ENCODE measurements at regions not wholly inside any gene's neighbourhood (a gene's known extent, or its start where the extent isn't known, plus 50 kb on each side); places are given as distances from the start of the nearest gene placed in this dataset.

DNA sequence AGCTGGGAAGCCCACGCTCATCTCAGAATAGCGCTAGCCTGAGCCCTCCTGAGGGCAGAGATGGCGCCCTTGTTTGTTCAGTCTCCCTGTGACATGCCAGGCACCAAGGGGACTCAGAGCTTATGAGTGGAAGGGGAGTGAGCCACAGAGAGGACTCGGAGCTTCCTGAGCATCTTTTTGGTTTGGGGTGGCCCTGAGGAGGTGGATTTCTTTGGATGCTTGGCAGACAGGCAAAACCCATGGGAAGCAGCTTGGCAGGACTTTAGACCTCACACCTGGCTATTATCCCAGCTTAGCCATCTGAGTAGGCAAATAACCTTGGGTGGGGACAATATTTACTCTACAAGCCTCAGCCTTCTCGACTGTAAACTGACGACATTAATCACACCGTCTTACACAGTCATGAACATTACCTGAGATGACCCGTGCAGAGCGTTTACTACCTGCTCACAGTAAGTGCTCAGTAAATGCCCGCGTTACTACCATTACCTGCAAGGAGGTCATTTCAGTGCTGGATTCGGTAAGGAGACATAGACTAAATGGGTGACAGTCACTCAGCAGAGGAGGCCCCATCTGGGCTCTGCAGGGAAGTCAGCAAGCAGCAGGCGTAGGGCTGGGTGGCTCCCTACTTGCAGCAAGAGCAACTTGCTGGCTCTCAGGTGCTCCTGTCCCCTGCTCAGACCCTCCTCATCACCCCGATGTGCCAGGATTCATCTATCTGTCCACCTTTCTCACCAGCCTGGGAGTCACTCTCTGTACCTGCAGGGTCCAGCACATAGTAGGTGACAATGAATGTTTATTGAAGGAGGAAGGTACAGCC lies 54.9 kb downstream of the KLHDC7A start:
- no peak for DNase-seq (ENCODE audit: low spot score)
- TF ChIP-seq, protein P1, sequence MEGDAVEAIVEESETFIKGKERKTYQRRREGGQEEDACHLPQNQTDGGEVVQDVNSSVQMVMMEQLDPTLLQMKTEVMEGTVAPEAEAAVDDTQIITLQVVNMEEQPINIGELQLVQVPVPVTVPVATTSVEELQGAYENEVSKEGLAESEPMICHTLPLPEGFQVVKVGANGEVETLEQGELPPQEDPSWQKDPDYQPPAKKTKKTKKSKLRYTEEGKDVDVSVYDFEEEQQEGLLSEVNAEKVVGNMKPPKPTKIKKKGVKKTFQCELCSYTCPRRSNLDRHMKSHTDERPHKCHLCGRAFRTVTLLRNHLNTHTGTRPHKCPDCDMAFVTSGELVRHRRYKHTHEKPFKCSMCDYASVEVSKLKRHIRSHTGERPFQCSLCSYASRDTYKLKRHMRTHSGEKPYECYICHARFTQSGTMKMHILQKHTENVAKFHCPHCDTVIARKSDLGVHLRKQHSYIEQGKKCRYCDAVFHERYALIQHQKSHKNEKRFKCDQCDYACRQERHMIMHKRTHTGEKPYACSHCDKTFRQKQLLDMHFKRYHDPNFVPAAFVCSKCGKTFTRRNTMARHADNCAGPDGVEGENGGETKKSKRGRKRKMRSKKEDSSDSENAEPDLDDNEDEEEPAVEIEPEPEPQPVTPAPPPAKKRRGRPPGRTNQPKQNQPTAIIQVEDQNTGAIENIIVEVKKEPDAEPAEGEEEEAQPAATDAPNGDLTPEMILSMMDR (IDR thresholded peaks at IDR 0.05; ENCODE audit: extremely low read depth, insufficient read depth, missing control alignments) = no peak
- in situ Hi-C loops (cut with MboI; ENCODE audit: low pct_unique_long_range_greater_than_20kb, low sequenced_read_pairs, unreplicated experiment) = no loop called here

DNA sequence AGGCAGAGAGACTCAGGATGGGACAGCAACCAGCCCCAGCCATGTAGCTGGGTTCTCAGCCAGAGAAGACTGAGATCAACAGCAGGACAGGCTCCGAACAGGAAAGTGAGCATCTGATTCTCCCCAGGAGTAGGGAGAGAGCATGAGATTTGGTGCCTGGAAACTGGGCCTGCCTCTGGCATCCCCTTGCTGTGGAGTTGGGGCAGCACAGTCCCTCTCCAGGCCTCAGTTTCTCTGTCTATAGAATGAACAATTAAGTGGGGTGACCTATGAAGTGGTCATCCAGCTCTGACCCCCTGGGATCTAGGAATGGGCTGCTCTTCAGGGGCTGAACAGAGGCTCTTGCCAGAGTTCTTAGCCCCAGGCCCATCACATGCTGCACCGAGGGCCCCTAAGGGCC lies 55.6 kb downstream of the KLHDC7A start:
- no peak for DNase-seq (ENCODE audit: low spot score)
- in situ Hi-C loops (cut with MboI; ENCODE audit: low pct_unique_long_range_greater_than_20kb, low sequenced_read_pairs, unreplicated experiment) = no loop called here
- TF ChIP-seq, protein P1 (IDR thresholded peaks at IDR 0.05; ENCODE audit: extremely low read depth, insufficient read depth, missing control alignments) = no peak

DNA sequence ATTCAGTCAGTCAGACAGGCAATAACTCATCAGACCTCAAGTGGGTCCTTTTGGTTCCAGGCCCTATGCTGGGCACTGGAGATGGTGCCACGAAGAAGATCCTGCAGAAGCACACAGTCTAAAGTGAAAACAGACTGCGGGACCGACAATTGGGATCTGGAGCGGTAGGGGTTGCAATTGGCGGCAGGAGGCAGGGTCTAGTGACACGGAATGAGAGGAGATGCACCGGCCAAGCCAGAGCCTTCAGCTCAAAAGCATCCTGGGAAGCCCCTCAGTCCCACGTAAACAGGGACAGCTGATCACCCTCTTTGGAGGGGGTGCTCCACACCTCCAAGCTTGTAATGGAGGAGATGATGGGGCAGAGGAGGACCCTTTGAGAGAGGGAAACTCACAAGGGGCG lies 56.2 kb downstream of the KLHDC7A start:
- in situ Hi-C loops (cut with MboI; ENCODE audit: low pct_unique_long_range_greater_than_20kb, low sequenced_read_pairs, unreplicated experiment) = no loop called here
- TF ChIP-seq, protein P1 (IDR thresholded peaks at IDR 0.05; ENCODE audit: extremely low read depth, insufficient read depth, missing control alignments) = no peak
- DNase-seq (ENCODE audit: low spot score) = no peak

DNA sequence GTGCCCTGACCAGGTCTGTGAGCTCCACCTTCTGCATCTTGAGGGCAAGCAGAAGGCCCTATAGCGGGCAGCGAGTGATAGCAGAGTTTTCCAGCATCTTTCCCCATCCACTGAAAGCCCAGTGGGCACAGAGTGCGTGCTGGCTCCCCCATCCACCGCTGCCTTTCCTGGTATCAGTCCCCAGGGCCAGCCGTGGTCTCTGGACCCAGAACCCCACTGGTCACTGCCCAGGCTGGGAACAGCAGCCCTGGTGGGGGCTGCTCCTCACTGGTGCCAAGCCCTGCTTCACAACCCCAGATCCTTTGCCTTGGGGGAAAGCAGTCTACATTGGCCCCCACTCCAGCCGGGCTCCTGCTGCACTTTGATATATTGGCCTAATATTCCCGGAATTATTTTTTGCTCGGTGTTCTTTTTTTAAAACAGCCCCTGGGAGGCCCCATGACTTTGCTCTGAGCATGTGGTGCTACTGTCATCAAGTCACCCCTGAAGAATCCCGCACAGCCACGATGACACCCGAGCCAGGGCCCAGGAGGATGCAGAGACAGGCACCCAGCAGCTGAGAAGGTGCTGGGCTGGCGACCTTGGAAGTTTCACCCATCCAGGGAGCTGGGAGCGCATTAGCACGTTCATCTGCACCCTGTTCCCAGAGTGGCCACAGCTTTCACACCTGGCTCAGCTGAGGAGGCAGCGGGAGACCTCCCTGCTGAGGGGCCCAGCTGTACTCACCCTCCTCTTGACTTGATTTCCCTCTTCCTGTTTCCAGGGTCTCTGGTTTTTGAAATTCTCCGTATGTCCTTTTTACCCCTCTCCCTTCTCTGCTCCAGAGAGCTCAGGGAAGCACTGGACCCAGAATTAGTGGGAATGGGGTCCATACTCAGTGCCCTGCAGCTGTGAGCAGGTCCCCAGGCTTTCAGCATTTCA lies 56.9 kb downstream of the KLHDC7A start:
- TF ChIP-seq, protein P1 (IDR thresholded peaks at IDR 0.05; ENCODE audit: extremely low read depth, insufficient read depth, missing control alignments) = no peak
- no peak for DNase-seq (ENCODE audit: low spot score)
- in situ Hi-C loops (cut with MboI; ENCODE audit: low pct_unique_long_range_greater_than_20kb, low sequenced_read_pairs, unreplicated experiment) = no loop called here

DNA sequence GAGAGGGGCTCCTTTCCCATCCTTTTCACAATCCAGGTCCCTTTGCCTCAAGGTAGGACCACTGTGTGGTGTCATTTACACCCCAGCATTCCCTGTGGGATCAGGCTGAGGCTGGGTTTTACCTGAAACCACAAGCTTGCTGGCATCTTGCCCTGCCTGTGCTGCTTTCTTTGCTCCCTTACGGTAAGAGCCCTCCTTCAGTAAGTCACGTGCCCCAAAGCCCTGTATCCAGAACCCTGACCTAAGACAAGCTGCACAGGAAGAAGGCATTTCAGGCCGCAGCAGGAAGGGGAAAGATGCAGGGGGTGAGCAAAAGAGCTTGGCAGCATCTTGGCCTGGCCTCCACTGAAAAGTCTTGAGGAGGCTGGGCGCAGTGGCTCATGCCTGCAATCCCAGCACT lies 58.4 kb downstream of the KLHDC7A start:
- in situ Hi-C loops (cut with MboI; ENCODE audit: low pct_unique_long_range_greater_than_20kb, low sequenced_read_pairs, unreplicated experiment) = no loop called here
- no peak for DNase-seq (ENCODE audit: low spot score)
- TF ChIP-seq, protein P1 (IDR thresholded peaks at IDR 0.05; ENCODE audit: extremely low read depth, insufficient read depth, missing control alignments) = no peak

DNA sequence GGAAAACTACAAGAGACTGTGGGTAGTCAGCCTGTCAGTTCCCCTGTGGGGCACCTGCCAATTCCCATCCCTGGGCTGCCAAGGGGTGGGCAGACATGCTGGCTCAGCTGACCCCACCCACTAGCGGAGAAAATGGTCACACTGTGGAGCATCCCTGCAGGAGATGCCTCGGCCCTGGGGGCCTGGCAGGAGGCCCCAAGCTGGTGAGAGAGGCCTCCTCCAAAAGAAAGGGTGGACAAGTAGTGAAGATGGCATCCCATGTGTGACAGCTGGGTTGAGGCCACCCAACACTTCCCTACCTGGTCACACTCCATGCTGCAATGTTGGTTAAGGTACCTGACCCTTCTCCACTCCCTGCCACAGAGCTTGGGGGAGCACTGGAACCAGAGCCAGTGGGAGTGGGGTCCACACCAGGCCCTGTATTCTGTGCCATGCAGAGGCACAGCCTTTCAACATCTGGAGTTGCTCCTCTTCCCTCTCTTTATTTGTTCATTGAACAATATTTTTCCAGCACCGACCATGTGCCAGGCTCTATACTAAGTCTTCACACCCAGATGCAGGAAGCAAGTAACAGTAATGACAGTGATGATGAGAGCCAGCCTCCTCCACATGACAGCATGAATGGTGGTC lies 59.5 kb downstream of the KLHDC7A start:
- DNase-seq (ENCODE audit: low spot score) = no peak
- TF ChIP-seq, protein P1 (IDR thresholded peaks at IDR 0.05; ENCODE audit: extremely low read depth, insufficient read depth, missing control alignments) = no peak
- in situ Hi-C loops (cut with MboI; ENCODE audit: low pct_unique_long_range_greater_than_20kb, low sequenced_read_pairs, unreplicated experiment) = no loop called here
